ENCODE measurements at regions not wholly inside any gene's neighbourhood (a gene's known extent, or its start where the extent isn't known, plus 50 kb on each side); places are given as distances from the start of the nearest gene placed in this dataset.

DNA sequence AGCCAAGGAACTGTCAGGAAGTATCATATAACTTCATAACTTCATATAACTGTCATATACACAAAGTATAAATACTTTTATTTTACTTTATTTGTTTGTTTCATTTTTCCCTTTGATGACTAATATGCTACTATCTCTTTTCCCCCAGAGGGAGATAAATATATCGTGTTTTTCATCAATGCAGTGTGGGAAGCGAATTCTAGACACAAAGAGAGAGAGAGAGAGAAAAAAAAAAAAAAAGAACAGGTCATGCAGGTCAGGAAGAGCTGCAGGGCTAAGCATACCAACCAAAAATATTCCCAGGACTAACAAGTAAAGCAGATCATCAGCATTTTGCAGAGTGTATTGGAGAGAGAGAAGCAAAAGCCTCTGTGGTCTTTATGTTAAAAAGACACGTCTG lies 1849.2 kb downstream of the STIM2 start:
- intact Hi-C loops (cut with micrococcal nuclease; ENCODE audit: unreplicated experiment) (no loop called here), in situ Hi-C loops (cut with MboI) (no loop called here)
- Histone ChIP-seq H3K4me3 (no peak overlapping the region), H2AFZ (ENCODE audit: control insufficient read depth, low read depth, low read length) (no peak overlapping the region), H3K36me3 (ENCODE audit: control insufficient read depth in 2 of 2, insufficient read depth in 2 of 2, low read length in 1 of 2) (no peaks in the 10 kb centered on the region), H3K4me1 (ENCODE audit: control insufficient read depth, insufficient read depth, low read length) (no peaks in the 10 kb centered on the region), H3K27ac (ENCODE audit: control insufficient read depth, insufficient read depth) (no peak overlapping the region), H3K9me3 (replicated peaks; ENCODE audit: control insufficient read depth, insufficient read depth, low read length) (no peaks in the 10 kb centered on the region), H3K79me2 (ENCODE audit: control insufficient read depth, insufficient read depth, low read length) (no peaks in the 10 kb centered on the region), H4K20me1 (ENCODE audit: control insufficient read depth, insufficient read depth) (no peaks in the 10 kb centered on the region), H3K9ac (ENCODE audit: control insufficient read depth, insufficient read depth, low read length) (no peak overlapping the region), H3K27me3 (replicated peaks in 1 of 2; ENCODE audit: control insufficient read depth in 2 of 2, insufficient read depth in 2 of 2, low read length in 1 of 2) (no peaks in the 10 kb centered on the region), H3K4me2 (ENCODE audit: control insufficient read depth, insufficient read depth) (no peak overlapping the region)
- DNase-seq (ENCODE audit: low read depth, low spot score) (no peak), FAIRE-seq (no peak), ATAC-seq (no peak)
- CTCF ChIA-PET: no interaction called here
- 0% methylated on average over 3 of the region's 3 CpGs for WGBS (ENCODE audit: insufficient coverage, insufficient replicate concordance, low lambda C conversion rate, missing lambda C conversion rate)
- POLR2A ChIA-PET: no interaction called here
- SMC1A ChIA-PET (ENCODE audit: uncharacterized antibody, unreplicated experiment): no interaction called here
- RAD21 ChIA-PET (ENCODE audit: unreplicated experiment): no interaction called here
- TF ChIP-seq ZBED1 (IDR thresholded peaks at IDR 0.05; ENCODE audit: borderline replicate concordance) (no peak), FOXM1 (IDR thresholded peaks at IDR 0.05; ENCODE audit: low read depth, low read length) (no peak), MEF2B (IDR thresholded peaks at IDR 0.05; ENCODE audit: partially characterized antibody, poor library complexity, severe bottlenecking) (no peak), HDAC6 (IDR thresholded peaks at IDR 0.05; ENCODE audit: unreplicated experiment) (no peak), SREBF2 (IDR thresholded peaks at IDR 0.05; ENCODE audit: low read length) (no peak), BHLHE40 (IDR thresholded peaks at IDR 0.05; ENCODE audit: borderline replicate concordance in 1 of 2, low read depth in 2 of 2, low read length in 1 of 2) (no peak), POU2F2 (IDR thresholded peaks at IDR 0.05; ENCODE audit: borderline replicate concordance, low read depth, low read length) (no peak), MYB (IDR thresholded peaks at IDR 0.05; ENCODE audit: borderline replicate concordance, low read depth, low read length) (no peak), STAT1 (conservative IDR thresholded peaks at IDR 0.05) (no peak), SMAD5 (IDR thresholded peaks at IDR 0.05; ENCODE audit: low read depth) (no peak)
- TF ChIP-seq, protein P1, sequence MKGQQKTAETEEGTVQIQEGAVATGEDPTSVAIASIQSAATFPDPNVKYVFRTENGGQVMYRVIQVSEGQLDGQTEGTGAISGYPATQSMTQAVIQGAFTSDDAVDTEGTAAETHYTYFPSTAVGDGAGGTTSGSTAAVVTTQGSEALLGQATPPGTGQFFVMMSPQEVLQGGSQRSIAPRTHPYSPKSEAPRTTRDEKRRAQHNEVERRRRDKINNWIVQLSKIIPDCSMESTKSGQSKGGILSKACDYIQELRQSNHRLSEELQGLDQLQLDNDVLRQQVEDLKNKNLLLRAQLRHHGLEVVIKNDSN (IDR thresholded peaks at IDR 0.05; ENCODE audit: borderline replicate concordance, extremely low read length, insufficient read depth, low read depth, low read length): no peak
- TF ChIP-seq, protein P2, sequence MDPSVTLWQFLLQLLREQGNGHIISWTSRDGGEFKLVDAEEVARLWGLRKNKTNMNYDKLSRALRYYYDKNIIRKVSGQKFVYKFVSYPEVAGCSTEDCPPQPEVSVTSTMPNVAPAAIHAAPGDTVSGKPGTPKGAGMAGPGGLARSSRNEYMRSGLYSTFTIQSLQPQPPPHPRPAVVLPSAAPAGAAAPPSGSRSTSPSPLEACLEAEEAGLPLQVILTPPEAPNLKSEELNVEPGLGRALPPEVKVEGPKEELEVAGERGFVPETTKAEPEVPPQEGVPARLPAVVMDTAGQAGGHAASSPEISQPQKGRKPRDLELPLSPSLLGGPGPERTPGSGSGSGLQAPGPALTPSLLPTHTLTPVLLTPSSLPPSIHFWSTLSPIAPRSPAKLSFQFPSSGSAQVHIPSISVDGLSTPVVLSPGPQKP (IDR thresholded peaks at IDR 0.05; ENCODE audit: low read depth, low read length): no peak
- TF ChIP-seq, protein P3, sequence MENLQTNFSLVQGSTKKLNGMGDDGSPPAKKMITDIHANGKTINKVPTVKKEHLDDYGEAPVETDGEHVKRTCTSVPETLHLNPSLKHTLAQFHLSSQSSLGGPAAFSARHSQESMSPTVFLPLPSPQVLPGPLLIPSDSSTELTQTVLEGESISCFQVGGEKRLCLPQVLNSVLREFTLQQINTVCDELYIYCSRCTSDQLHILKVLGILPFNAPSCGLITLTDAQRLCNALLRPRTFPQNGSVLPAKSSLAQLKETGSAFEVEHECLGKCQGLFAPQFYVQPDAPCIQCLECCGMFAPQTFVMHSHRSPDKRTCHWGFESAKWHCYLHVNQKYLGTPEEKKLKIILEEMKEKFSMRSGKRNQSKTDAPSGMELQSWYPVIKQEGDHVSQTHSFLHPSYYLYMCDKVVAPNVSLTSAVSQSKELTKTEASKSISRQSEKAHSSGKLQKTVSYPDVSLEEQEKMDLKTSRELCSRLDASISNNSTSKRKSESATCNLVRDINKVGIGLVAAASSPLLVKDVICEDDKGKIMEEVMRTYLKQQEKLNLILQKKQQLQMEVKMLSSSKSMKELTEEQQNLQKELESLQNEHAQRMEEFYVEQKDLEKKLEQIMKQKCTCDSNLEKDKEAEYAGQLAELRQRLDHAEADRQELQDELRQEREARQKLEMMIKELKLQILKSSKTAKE (IDR thresholded peaks at IDR 0.05; ENCODE audit: low read depth, poor library complexity, severe bottlenecking): no peak
- TF ChIP-seq, protein P4, sequence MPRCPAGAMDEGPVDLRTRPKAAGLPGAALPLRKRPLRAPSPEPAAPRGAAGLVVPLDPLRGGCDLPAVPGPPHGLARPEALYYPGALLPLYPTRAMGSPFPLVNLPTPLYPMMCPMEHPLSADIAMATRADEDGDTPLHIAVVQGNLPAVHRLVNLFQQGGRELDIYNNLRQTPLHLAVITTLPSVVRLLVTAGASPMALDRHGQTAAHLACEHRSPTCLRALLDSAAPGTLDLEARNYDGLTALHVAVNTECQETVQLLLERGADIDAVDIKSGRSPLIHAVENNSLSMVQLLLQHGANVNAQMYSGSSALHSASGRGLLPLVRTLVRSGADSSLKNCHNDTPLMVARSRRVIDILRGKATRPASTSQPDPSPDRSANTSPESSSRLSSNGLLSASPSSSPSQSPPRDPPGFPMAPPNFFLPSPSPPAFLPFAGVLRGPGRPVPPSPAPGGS (IDR thresholded peaks at IDR 0.05; ENCODE audit: borderline replicate concordance, insufficient read depth, low read depth, low read length, poor library complexity, severe bottlenecking): no peak
- no TSS peak for BruUV-seq (replicated peaks)

All from GM12878 (cell line).